IMR-90 (cell line): ENCODE measurements at regions not wholly inside any gene's neighbourhood (a gene's known extent, or its start where the extent isn't known, plus 50 kb on each side); places are given as distances from the start of the nearest gene placed in this dataset.

Source experiments
- ATAC-seq: fragments of 200-7000 bp; cut with Tn5 transposase; 2 replicates; pipeline ENCODE4 v1.9.1; 2020; ENCODE audit warnings: low read depth, mild to moderate bottlenecking, moderate library complexity
- BruUV-seq: library from RNA; stranded (reverse); fragments of 400-500 nt; replicated peaks from 2 replicates; lab custom pipeline; 2021; lab: Mats Ljungman, UMichigan
- CTCF ChIA-PET: fragments of 300-600 bp; formaldehyde crosslinking; extraction: SDS; loops from one replicate; lab custom pipeline; 2021; ENCODE audit warnings: antibody characterized with exemption; lab: Yijun Ruan, JAX
- POLR2A ChIA-PET: fragments of 300-600 bp; sonication (Branson Sonifier 250); formaldehyde crosslinking; loops from one replicate; lab custom pipeline; 2022; ENCODE audit warnings: antibody characterized with exemption; ENCODE audit not compliant: unreplicated experiment; lab: Charles Lee
- DNase-seq: peaks from one replicate; pipeline ENCODE4 v3.0.0; 2013
- H2AFZ ChIP-seq: replicated peaks from 2 replicates; pipeline ENCODE3; 2013; ENCODE audit warnings: low read length, mild to moderate bottlenecking; ENCODE audit not compliant: poor library complexity
- H2AK5ac ChIP-seq: 2 replicates; pipeline ENCODE4 v1.6.1; 2013; ENCODE audit warnings: low read depth, low read length, inconsistent platforms
- H2AK9ac ChIP-seq: replicated peaks from 2 replicates; pipeline ENCODE3; 2013; ENCODE audit warnings: mild to moderate bottlenecking, low read depth, low read length, moderate library complexity; ENCODE audit not compliant: poor library complexity
- H2BK120ac ChIP-seq: 2 replicates; pipeline ENCODE4 v1.6.1; 2013; ENCODE audit warnings: low read depth, low read length, inconsistent platforms
- H2BK15ac ChIP-seq: 3 replicates; pipeline ENCODE4 v1.6.1; 2013; ENCODE audit warnings: low read depth, low read length, inconsistent platforms
- H2BK20ac ChIP-seq: 2 replicates; pipeline ENCODE4 v1.6.1; 2013; ENCODE audit warnings: low read depth, mild to moderate bottlenecking, inconsistent platforms, low read length, moderate library complexity
- H2BK5ac ChIP-seq: 2 replicates; pipeline ENCODE4 v1.6.1; 2013; ENCODE audit warnings: mild to moderate bottlenecking, low read depth, low read length, inconsistent platforms; ENCODE audit not compliant: poor library complexity, severe bottlenecking
- H3K14ac ChIP-seq: replicated peaks from 2 replicates; pipeline ENCODE4 v1.6.1; 2013; ENCODE audit warnings: low read depth, low read length, inconsistent platforms
- H3K18ac ChIP-seq: 2 replicates; pipeline ENCODE4 v1.6.1; 2013; ENCODE audit warnings: low read depth, low read length, control low read depth
- H3K23ac ChIP-seq: 2 replicates; pipeline ENCODE4 v1.6.1; 2013; ENCODE audit warnings: low read depth, low read length, inconsistent platforms
- H3K27ac ChIP-seq: 2 replicates; pipeline ENCODE4 v1.5.1; 2013; ENCODE audit warnings: mild to moderate bottlenecking, control low read depth, low read length; ENCODE audit not compliant: insufficient read depth
- H3K27me3 ChIP-seq: 2 replicates; pipeline ENCODE4 v1.6.1; 2013; ENCODE audit warnings: low read length; ENCODE audit not compliant: control insufficient read depth, insufficient read depth
- H3K36me3 ChIP-seq: 2 replicates; pipeline ENCODE4 v1.6.1; 2013; ENCODE audit warnings: low read length, mixed read lengths; ENCODE audit not compliant: control insufficient read depth, insufficient read depth
- H3K4ac ChIP-seq: 2 replicates; pipeline ENCODE4 v1.6.1; 2013; ENCODE audit warnings: low read depth, low read length, inconsistent platforms
- H3K4me1 ChIP-seq: 2 replicates; pipeline ENCODE4 v1.6.1; 2013; ENCODE audit warnings: low read length, mixed read lengths; ENCODE audit not compliant: control insufficient read depth, insufficient read depth
- H3K4me2 ChIP-seq: 2 replicates; pipeline ENCODE4 v1.6.1; 2013; ENCODE audit warnings: low read depth, mild to moderate bottlenecking, control low read depth, low read length, moderate library complexity
- H3K4me3 ChIP-seq: 2 replicates; pipeline ENCODE4 v1.5.1; 2013; ENCODE audit warnings: low read depth, mild to moderate bottlenecking, control low read depth, low read length, moderate library complexity; ENCODE audit not compliant: insufficient read depth
- H3K56ac ChIP-seq: 2 replicates; pipeline ENCODE4 v1.6.1; 2013; ENCODE audit warnings: low read length, inconsistent platforms; ENCODE audit not compliant: insufficient read depth; ENCODE audit errors: extremely low read depth
- H3K79me1 ChIP-seq, 2 experiments: 2 replicates each; pipeline ENCODE4 v1.6.1; 2013; ENCODE audit warnings: low read length in 2 of 2, inconsistent platforms in 1 of 2, low read depth in 1 of 2
- H3K9ac ChIP-seq: 2 replicates; pipeline ENCODE4 v1.6.1; 2013; ENCODE audit warnings: low read depth, low read length, control low read depth
- H3K9me1 ChIP-seq: 2 replicates; pipeline ENCODE4 v1.6.1; 2013; ENCODE audit warnings: low read length, inconsistent platforms; ENCODE audit not compliant: insufficient read depth
- H3K9me3 ChIP-seq: 2 replicates; pipeline ENCODE4 v1.6.1; 2013; ENCODE audit warnings: low read length; ENCODE audit not compliant: control insufficient read depth, insufficient read depth
- H4K20me1 ChIP-seq: 2 replicates; pipeline ENCODE4 v1.6.1; 2013; ENCODE audit warnings: low read length, inconsistent platforms; ENCODE audit not compliant: insufficient read depth
- H4K5ac ChIP-seq: 2 replicates; pipeline ENCODE4 v1.6.1; 2013; ENCODE audit warnings: mild to moderate bottlenecking, low read depth, low read length, control low read depth
- H4K8ac ChIP-seq, 2 experiments: 2 replicates each; pipeline ENCODE4 v1.6.1; 2013; ENCODE audit warnings: low read depth in 2 of 2, low read length in 2 of 2, control low read depth in 1 of 2, inconsistent platforms in 1 of 2
- H4K91ac ChIP-seq: 2 replicates; pipeline ENCODE4 v1.6.1; 2013; ENCODE audit warnings: low read depth, low read length, inconsistent platforms; ENCODE audit not compliant: insufficient read depth
- FOS ChIP-seq: fragments of 150-350 bp; IDR thresholded peaks from 2 replicates; pipeline ENCODE4 v1.6.1; 2016; ENCODE audit warnings: low read depth, low read length
- WGBS, 2 experiments: methylation state at CpG; one replicate each; pipeline versions ENCODE4 v1.1.5 to v1.1.7; 2013; ENCODE audit warnings: missing lambda C conversion rate in 2 of 2; ENCODE audit not compliant: insufficient read length in 1 of 2; ENCODE audit errors: extremely low coverage in 2 of 2; 5-methylcytosine and 5-hydroxymethylcytosine counted together
- dilution Hi-C: fragments of 300-500 bp; cut with HindIII; formaldehyde crosslinking; loops from one replicate; pipeline ENCODE4 v1.14.3; 2018; ENCODE audit warnings: low sequenced_read_pairs; ENCODE audit not compliant: unreplicated experiment
- in situ Hi-C: fragments of 300-500 bp; cut with MboI; formaldehyde crosslinking; loops from 3 replicates; pipeline ENCODE4 v1.14.3; 2019; ENCODE audit warnings: low sequenced_read_pairs, inconsistent platforms, mixed read lengths
- intact Hi-C: fragments of 100-400 bp; cut with micrococcal nuclease; formaldehyde crosslinking; loops from 2 replicates; pipeline ENCODE4 v1.10.0; 2022

- Histone ChIP-seq H2AK5ac (no peak overlapping the region), H3K56ac (no peak overlapping the region), H3K9me3 (no peaks in the 10 kb centered on the region), H3K4me1 (no peaks in the 10 kb centered on the region), H4K8ac (no peak overlapping the region), H4K5ac (no peak overlapping the region), H3K9me1 (no peaks in the 10 kb centered on the region), H3K4ac (no peak overlapping the region), H2BK15ac (no peak overlapping the region), H3K18ac (no peak overlapping the region), H3K79me1 (no peaks in the 10 kb centered on the region), H3K9ac (no peak overlapping the region), H2BK20ac (no peak overlapping the region), H3K4me3 (no peak overlapping the region), H3K27ac (no peak overlapping the region), H2BK120ac (no peak overlapping the region), H3K27me3 (no peaks in the 10 kb centered on the region), H4K20me1 (no peaks in the 10 kb centered on the region), H3K14ac (no peak overlapping the region), H2AFZ (no peak overlapping the region), H3K23ac (no peak overlapping the region), H3K36me3 (no peaks in the 10 kb centered on the region), H4K91ac (no peak overlapping the region), H3K4me2 (no peak overlapping the region), H2BK5ac (no peak overlapping the region), H2AK9ac (no peak overlapping the region)
- no TSS peak for BruUV-seq
- intact Hi-C loops, result no loop called here
- DNase-seq (no peak), ATAC-seq (no peak)
- ChIA-PET POLR2A (no interaction called here), CTCF (interaction anchor here (1.5 kb wide), 1 partner anchor 10 kb away, joined by 3 read pairs; no protein-coding TSS in a partner anchor)
- dilution Hi-C loops, result no loop called here
- in situ Hi-C loops, result no loop called here
- TF ChIP-seq FOS, result no peak
- WGBS, 2 experiments, result no CpG with 5 or more reads among the region's 2 CpGs
Observed at GRCh38 chr3:144470666-144471065, 499.0 kb downstream of the DIPK2A start.
